IPS DF 4.7 (cell line): ENCODE measurements at regions not wholly inside any gene's neighbourhood (a gene's known extent, or its start where the extent isn't known, plus 50 kb on each side); places are given as distances from the start of the nearest gene placed in this dataset.
"Not testable (repeated sequence)": the region's sequence is repeated elsewhere in the genome, so short reads cannot be mapped to it uniquely, and the experiment has no call there.

Source experiments
- DNase-seq: peaks from one replicate; pipeline ENCODE4 v3.0.0-alpha.2; 2013; ENCODE audit warnings: low spot score; ENCODE audit errors: extremely low read depth

- DNase-seq, result no peak
Measured at GRCh38 chr21:28482657-28483056, 510.0 kb downstream of the LTN1 start.

DNA sequence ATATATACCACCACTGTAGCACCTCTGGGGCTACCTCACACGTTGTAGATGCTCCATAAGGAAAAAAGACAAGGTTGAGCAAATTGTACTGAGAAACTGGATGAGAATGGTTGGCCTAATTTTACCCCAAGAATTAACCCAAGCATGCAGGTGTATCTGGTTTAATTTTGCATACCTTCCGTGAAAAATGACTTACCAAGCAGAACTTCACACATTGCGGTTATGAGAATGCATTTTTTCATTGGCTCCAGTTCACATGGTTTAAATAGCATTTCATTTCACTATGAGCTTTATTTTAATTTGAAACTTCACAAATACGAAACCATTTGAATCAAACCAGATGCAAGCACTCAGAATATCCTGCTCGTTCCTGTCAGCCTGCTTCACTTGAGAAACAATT, 512.2 kb downstream of the LTN1 start:
- no peak for DNase-seq

- no peak for DNase-seq
Measured at GRCh38 chr21:28473530-28474220, 519.0 kb downstream of the LTN1 start.

DNA sequence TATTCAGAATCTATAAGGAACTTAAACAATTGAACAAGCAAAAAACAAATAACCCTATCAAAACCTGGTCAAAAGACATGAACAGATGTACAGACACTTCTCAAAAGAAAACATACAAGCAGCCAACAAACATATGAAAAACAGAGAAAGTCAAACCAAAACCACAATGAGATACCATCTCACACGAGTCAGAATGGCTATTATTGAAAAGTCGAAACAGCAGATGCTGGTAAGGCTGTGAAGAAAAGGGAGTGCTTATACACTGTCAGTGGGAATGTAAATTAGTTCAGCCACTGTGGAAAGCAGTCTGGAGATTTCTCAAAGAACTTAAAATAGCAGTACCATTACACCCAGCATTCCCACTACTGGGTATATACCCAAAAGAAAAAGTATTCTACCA, 520.1 kb downstream of the LTN1 start:
- DNase-seq, result not testable (repeated sequence)

DNA sequence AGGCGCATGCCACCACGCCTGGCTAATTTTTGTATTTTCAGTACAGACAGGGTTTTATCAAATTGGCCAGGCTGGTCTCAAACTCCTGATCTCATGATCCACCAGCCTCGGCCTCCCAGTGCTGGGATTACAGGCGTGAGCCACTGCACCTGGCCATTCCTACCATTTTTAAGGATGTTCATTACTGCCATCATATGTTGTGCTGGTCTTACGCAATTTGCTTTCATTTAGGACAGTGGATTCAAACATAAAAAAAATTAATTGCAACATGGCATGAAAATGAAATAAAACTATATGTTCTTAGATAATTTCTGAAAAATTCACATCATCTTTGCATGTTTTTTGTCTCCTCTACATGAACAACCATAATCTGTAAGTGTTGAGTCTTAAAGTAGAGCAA, 527.7 kb downstream of the LTN1 start:
- no peak for DNase-seq

DNA sequence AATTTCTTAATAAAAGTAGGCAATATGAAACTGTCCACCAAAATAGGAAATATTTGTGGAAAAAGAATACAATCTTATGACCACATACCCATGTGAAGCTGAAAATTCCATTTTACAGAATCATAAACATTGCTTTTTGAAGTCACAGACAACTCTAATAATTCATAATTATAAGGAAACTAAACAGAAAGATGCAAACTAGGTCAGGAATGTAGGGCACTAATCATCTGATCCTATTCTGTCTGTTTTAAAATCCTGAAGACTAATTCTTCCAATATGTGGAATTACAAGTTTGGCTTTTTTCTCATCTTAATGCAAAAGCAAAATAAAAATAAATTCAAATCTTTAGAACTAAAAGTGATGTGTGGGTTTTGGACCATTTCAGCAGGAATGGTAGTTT, 528.6 kb downstream of the LTN1 start:
- DNase-seq, result no peak

- no peak for DNase-seq
Measured at GRCh38 chr21:28459193-28459592, 533.5 kb downstream of the LTN1 start.

GRCh38 chr21:28458446-28458845, 534.2 kb downstream of the LTN1 start:
- no peak for DNase-seq

GRCh38 chr21:28455253-28455600, 537.5 kb downstream of the LTN1 start:
- DNase-seq, result no peak

- no peak for DNase-seq
Measured at GRCh38 chr21:28454564-28455252, 538.0 kb downstream of the LTN1 start.

DNA sequence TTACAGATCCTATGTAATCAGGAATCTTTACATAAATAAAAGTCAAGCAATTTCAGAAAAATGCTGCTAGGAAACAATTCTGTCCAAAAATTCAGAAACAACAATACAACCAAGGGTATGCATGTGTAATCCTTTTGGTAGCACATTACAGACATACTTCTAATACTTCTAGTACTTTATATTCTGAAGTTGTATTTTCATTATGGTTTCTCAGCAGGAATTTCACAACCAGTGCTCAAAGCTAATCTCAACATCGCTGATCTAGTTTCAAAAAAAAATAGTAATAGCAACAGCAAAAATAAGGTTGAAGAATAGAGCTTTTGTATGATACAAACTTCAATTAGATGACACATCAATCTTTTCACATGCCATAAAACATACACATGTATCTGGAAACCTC, 545.2 kb downstream of the LTN1 start:
- no peak for DNase-seq

GRCh38 chr21:28445141-28445830, 547.4 kb downstream of the LTN1 start:
- DNase-seq, result no peak

DNA sequence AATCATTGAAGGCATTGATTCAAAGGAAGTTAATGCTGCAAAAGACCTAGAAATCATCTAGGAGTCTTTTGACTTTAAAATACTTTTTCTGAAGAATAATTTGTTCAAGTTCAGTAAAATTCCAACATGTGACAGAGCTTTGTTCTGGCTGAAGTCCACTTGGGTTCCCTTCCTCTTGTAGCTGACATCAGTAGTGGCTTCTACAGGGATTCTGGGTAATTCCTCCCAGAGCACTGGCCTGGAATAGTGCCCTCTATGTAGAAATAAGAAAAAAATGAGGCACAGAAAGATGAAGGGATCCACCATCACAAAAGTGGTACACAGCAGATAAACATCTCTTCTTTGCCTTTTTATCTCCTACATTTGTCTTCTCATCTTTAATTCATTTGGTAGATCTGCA, 548.1 kb downstream of the LTN1 start:
- no peak for DNase-seq

- no peak for DNase-seq
Measured at GRCh38 chr21:28444111-28444510, 548.6 kb downstream of the LTN1 start.

DNA sequence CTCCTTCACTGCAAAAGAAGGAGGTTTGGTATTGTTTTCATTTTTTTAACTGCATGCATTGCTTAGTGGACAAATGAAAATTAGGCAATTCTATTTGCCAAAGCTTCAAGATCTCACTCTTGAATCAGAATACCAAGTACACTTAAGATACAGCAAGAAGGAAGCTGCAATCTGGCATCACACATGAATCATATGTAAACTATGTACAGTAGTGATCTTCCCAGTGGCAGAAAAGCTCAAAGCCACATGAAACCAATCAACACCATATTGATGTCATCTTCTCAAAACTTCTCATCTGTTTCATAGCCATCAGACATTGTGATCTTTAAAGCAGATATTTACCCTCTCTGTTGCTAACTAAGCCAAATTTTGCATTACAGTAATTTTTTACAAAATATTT, 550.1 kb downstream of the LTN1 start:
- DNase-seq, result no peak

DNA sequence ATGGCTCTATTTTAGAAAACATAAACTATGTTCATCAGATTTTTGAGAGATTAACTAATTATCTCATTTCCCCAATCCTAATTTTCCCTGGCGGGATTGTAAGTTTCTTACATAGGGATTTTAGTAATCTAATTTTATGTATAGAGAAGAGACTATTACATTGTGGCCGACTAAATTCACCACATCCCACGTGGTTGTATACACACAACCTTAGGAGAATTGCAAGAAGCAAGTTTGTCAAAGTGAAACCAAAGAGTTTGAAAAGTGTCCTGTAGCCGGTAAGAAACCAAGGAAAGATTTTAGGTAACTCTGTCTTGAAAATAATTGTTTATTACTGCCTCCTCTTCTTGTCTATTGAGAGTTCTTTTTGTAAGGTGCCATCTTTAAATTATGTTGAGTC, 550.6 kb downstream of the LTN1 start:
- DNase-seq, result no peak

GRCh38 chr21:28439788-28440187, 552.9 kb downstream of the LTN1 start:
- DNase-seq, result no peak

- no peak for DNase-seq
Measured at GRCh38 chr21:28439251-28439650, 553.4 kb downstream of the LTN1 start.

- DNase-seq, result no peak
Measured at GRCh38 chr21:28437061-28437460, 555.6 kb downstream of the LTN1 start.

GRCh38 chr21:28436286-28436932, 556.3 kb downstream of the LTN1 start:
- no peak for DNase-seq

- DNase-seq, result no peak
Measured at GRCh38 chr21:28431527-28432200, 561.0 kb downstream of the LTN1 start.

- DNase-seq, result no peak
Measured at GRCh38 chr21:28431022-28431421, 561.7 kb downstream of the LTN1 start.
